GM23338 (cell line): ENCODE measurements at regions not wholly inside any gene's neighbourhood (a gene's known extent, or its start where the extent isn't known, plus 50 kb on each side); places are given as distances from the start of the nearest gene placed in this dataset.

Experiments used
- ATAC-seq: fragments of 200-7000 bp; cut with Tn5 transposase; 3 replicates; pipeline ENCODE4 v1.9.1; 2020
- DNase-seq: peaks from one replicate; pipeline ENCODE4 v3.0.0-alpha.2; 2015; ENCODE audit warnings: low spot score
- H2AFZ ChIP-seq: fragments of 200-600 bp; sonication (generic); 2 replicates; pipeline ENCODE4 v1.8.0; 2016; ENCODE audit warnings: antibody characterized with exemption, mild to moderate bottlenecking, moderate library complexity
- H3F3A ChIP-seq: fragments of 200-600 bp; sonication (generic); replicated peaks from 2 replicates; pipeline ENCODE4 v1.8.0; 2017; ENCODE audit warnings: antibody characterized with exemption, mixed run types, low read depth
- H3K27ac ChIP-seq: fragments of 200-600 bp; sonication (generic); 2 replicates; pipeline ENCODE4 v1.6.1; 2016; ENCODE audit warnings: low read depth
- H3K27me3 ChIP-seq: fragments of 200-600 bp; sonication (generic); 2 replicates; pipeline ENCODE4 v1.8.0; 2016; ENCODE audit warnings: mild to moderate bottlenecking, mixed run types, moderate library complexity; ENCODE audit not compliant: insufficient read depth
- H3K36me3 ChIP-seq: fragments of 200-600 bp; sonication (generic); 2 replicates; pipeline ENCODE4 v1.8.0; 2016; ENCODE audit warnings: mild to moderate bottlenecking; ENCODE audit not compliant: insufficient read depth
- H3K4me1 ChIP-seq: fragments of 200-600 bp; sonication (generic); 2 replicates; pipeline ENCODE4 v1.8.0; 2016; ENCODE audit warnings: mild to moderate bottlenecking, moderate library complexity; ENCODE audit not compliant: insufficient read depth
- H3K4me2 ChIP-seq: fragments of 200-600 bp; sonication (generic); 2 replicates; pipeline ENCODE4 v1.7.1; 2017; ENCODE audit warnings: mixed run types
- H3K4me3 ChIP-seq: fragments of 200-600 bp; sonication (generic); 2 replicates; pipeline ENCODE4 v1.6.1; 2016; ENCODE audit warnings: mixed run types
- H3K79me2 ChIP-seq: fragments of 200-600 bp; sonication (generic); replicated peaks from 2 replicates; pipeline ENCODE4 v1.8.0; 2017; ENCODE audit warnings: mild to moderate bottlenecking; ENCODE audit not compliant: insufficient read depth
- H3K9me2 ChIP-seq: fragments of 200-600 bp; sonication (generic); 2 replicates; pipeline ENCODE4 v1.8.0; 2017; ENCODE audit not compliant: insufficient read depth
- H4K20me1 ChIP-seq: fragments of 200-600 bp; sonication (generic); replicated peaks from 2 replicates; pipeline ENCODE4 v1.8.0; 2017; ENCODE audit warnings: mild to moderate bottlenecking; ENCODE audit not compliant: insufficient read depth
- H3K27ac Mint-ChIP-seq: 2 replicates; pipeline ENCODE4 v1.8.0; 2020; ENCODE audit warnings: inconsistent platforms, mild to moderate bottlenecking, moderate library complexity, mixed read lengths
- H3K27me3 Mint-ChIP-seq: 3 replicates; pipeline ENCODE4 v1.8.0; 2022; ENCODE audit warnings: low read depth, mild to moderate bottlenecking, moderate library complexity, mixed read lengths, inconsistent platforms; ENCODE audit not compliant: insufficient read depth, poor library complexity
- H3K36me3 Mint-ChIP-seq: 3 replicates; pipeline ENCODE4 v1.8.0; 2021; ENCODE audit warnings: low read depth, mild to moderate bottlenecking, inconsistent platforms, moderate library complexity, mixed read lengths
- H3K4me1 Mint-ChIP-seq: 3 replicates; pipeline ENCODE4 v1.8.0; 2020; ENCODE audit warnings: mild to moderate bottlenecking, inconsistent platforms, mixed read lengths
- H3K4me3 Mint-ChIP-seq: 3 replicates; pipeline ENCODE4 v1.8.0; 2021; ENCODE audit warnings: moderate library complexity, mild to moderate bottlenecking, inconsistent platforms, mixed read lengths
- H3K9me3 Mint-ChIP-seq: 3 replicates; pipeline ENCODE4 v1.8.0; 2020; ENCODE audit warnings: moderate library complexity, mild to moderate bottlenecking, inconsistent platforms, mixed read lengths
- CREB1 ChIP-seq: fragments of 250-450 bp; sonication (Bioruptor Pico); IDR thresholded peaks from 2 replicates; pipeline ENCODE4 v1.5.0; 2020; ENCODE audit warnings: low read depth, mild to moderate bottlenecking, moderate library complexity
- CTCF ChIP-seq, 2 experiments: fragments of 200-600 bp in 1 of 2; sonication (generic) in 1 of 2; conservative IDR thresholded peaks; 2 replicates each; pipeline versions ENCODE4 v1.5.1 to v1.6.1; 2016 to 2017; ENCODE audit warnings: antibody characterized with exemption in 2 of 2, low read depth in 2 of 2, mild to moderate bottlenecking in 2 of 2, moderate library complexity in 1 of 2
- EZH2 ChIP-seq: fragments of 200-600 bp; sonication (generic); IDR thresholded peaks from one replicate; pipeline ENCODE4 v1.8.0; 2017; ENCODE audit warnings: antibody characterized with exemption, mild to moderate bottlenecking, low read depth; ENCODE audit not compliant: unreplicated experiment
- EZH2phosphoT487 ChIP-seq: fragments of 200-600 bp; sonication (generic); IDR thresholded peaks from one replicate; pipeline ENCODE4 v1.8.1; 2018; ENCODE audit warnings: antibody characterized with exemption; ENCODE audit not compliant: unreplicated experiment
- JUNB ChIP-seq: IDR thresholded peaks from one replicate; pipeline ENCODE4 v1.6.1; 2016; ENCODE audit warnings: antibody characterized with exemption; ENCODE audit not compliant: unreplicated experiment
- NANOG ChIP-seq: IDR thresholded peaks from 2 replicates; pipeline ENCODE4 v1.6.1; 2016; ENCODE audit warnings: antibody characterized with exemption, borderline replicate concordance
- POLR2AphosphoS5 ChIP-seq: IDR thresholded peaks from 2 replicates; pipeline ENCODE4 v1.6.1; 2016; ENCODE audit warnings: antibody characterized with exemption, low read depth
- REST ChIP-seq: IDR thresholded peaks from one replicate; pipeline ENCODE4 v1.6.1; 2018; ENCODE audit warnings: antibody characterized with exemption; ENCODE audit not compliant: unreplicated experiment
- STAT1 ChIP-seq: IDR thresholded peaks from one replicate; pipeline ENCODE4 v1.6.1; 2016; ENCODE audit warnings: antibody characterized with exemption; ENCODE audit not compliant: unreplicated experiment
- ZNF114 ChIP-seq: fragments of 250-450 bp; sonication (Bioruptor Pico); IDR thresholded peaks from 2 replicates; pipeline ENCODE4 v1.5.0; 2020; ENCODE audit warnings: mild to moderate bottlenecking, moderate library complexity
- ZNF331 ChIP-seq: fragments of 250-450 bp; sonication (Bioruptor Pico); IDR thresholded peaks from 2 replicates; pipeline ENCODE4 v1.5.0; 2020; ENCODE audit warnings: low read depth, mild to moderate bottlenecking, moderate library complexity
- TF ChIP-seq, protein P1 (sequence below): IDR thresholded peaks from 2 replicates; pipeline ENCODE4 v1.6.1; 2016; ENCODE audit warnings: antibody characterized with exemption
- TF ChIP-seq, protein P2 (sequence below): fragments of 250-450 bp; sonication (Bioruptor Pico); IDR thresholded peaks from 2 replicates; pipeline ENCODE4 v1.5.0; 2020; ENCODE audit warnings: mild to moderate bottlenecking, moderate library complexity

- no peak overlapping the region for H3K4me3 ChIP-seq
Observed at GRCh38 chr5:62829604-62829986, 251.0 kb downstream of the LRRC70 start.

More at GRCh38 chr5:62829604-62829986, 251.0 kb downstream of the LRRC70 start:
- Mint-ChIP-seq H3K4me3 (no peak overlapping the region), H3K36me3 (peaks cover 16% of the 10 kb centered on the region; the same call in 2 of the 3 replicates), H3K27ac (no peak overlapping the region), H3K4me1 (no peaks in the 10 kb centered on the region), H3K9me3 (peaks cover 34% of the 10 kb centered on the region), H3K27me3 (peaks cover 3% of the 10 kb centered on the region)
- ATAC-seq, result no peak
- no peak overlapping the region for H3K4me2 ChIP-seq
- H3K4me1 ChIP-seq, result no peaks in the 10 kb centered on the region
- H3F3A ChIP-seq, result no peaks in the 10 kb centered on the region
- no peaks in the 10 kb centered on the region for H3K79me2 ChIP-seq
- DNase-seq, result no peak
- no peaks in the 10 kb centered on the region for H4K20me1 ChIP-seq
- no peaks in the 10 kb centered on the region for H3K27me3 ChIP-seq
- peaks cover 4% of the 10 kb centered on the region; the same call in 1 of the 2 replicates for H3K9me2 ChIP-seq
- no peak overlapping the region for H2AFZ ChIP-seq
- no peak overlapping the region for H3K27ac ChIP-seq
- no peak for TF ChIP-seq ZNF114 (CRISPR knock-in tag)
- no peak for TF ChIP-seq CTCF (conservative IDR thresholded peaks at IDR 0.05; ENCODE audit: low read depth in 2 of 2)
- TF ChIP-seq CREB1 (CRISPR knock-in tag), result no peak
- no peak for TF ChIP-seq POLR2AphosphoS5
- TF ChIP-seq ZNF331, result no peak
- TF ChIP-seq STAT1, result no peak
- TF ChIP-seq EZH2phosphoT487, result no peak
- no peak for TF ChIP-seq REST
- TF ChIP-seq EZH2, result no peak
- TF ChIP-seq, protein P1, sequence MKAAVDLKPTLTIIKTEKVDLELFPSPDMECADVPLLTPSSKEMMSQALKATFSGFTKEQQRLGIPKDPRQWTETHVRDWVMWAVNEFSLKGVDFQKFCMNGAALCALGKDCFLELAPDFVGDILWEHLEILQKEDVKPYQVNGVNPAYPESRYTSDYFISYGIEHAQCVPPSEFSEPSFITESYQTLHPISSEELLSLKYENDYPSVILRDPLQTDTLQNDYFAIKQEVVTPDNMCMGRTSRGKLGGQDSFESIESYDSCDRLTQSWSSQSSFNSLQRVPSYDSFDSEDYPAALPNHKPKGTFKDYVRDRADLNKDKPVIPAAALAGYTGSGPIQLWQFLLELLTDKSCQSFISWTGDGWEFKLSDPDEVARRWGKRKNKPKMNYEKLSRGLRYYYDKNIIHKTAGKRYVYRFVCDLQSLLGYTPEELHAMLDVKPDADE, result no peak
- TF ChIP-seq, protein P2, sequence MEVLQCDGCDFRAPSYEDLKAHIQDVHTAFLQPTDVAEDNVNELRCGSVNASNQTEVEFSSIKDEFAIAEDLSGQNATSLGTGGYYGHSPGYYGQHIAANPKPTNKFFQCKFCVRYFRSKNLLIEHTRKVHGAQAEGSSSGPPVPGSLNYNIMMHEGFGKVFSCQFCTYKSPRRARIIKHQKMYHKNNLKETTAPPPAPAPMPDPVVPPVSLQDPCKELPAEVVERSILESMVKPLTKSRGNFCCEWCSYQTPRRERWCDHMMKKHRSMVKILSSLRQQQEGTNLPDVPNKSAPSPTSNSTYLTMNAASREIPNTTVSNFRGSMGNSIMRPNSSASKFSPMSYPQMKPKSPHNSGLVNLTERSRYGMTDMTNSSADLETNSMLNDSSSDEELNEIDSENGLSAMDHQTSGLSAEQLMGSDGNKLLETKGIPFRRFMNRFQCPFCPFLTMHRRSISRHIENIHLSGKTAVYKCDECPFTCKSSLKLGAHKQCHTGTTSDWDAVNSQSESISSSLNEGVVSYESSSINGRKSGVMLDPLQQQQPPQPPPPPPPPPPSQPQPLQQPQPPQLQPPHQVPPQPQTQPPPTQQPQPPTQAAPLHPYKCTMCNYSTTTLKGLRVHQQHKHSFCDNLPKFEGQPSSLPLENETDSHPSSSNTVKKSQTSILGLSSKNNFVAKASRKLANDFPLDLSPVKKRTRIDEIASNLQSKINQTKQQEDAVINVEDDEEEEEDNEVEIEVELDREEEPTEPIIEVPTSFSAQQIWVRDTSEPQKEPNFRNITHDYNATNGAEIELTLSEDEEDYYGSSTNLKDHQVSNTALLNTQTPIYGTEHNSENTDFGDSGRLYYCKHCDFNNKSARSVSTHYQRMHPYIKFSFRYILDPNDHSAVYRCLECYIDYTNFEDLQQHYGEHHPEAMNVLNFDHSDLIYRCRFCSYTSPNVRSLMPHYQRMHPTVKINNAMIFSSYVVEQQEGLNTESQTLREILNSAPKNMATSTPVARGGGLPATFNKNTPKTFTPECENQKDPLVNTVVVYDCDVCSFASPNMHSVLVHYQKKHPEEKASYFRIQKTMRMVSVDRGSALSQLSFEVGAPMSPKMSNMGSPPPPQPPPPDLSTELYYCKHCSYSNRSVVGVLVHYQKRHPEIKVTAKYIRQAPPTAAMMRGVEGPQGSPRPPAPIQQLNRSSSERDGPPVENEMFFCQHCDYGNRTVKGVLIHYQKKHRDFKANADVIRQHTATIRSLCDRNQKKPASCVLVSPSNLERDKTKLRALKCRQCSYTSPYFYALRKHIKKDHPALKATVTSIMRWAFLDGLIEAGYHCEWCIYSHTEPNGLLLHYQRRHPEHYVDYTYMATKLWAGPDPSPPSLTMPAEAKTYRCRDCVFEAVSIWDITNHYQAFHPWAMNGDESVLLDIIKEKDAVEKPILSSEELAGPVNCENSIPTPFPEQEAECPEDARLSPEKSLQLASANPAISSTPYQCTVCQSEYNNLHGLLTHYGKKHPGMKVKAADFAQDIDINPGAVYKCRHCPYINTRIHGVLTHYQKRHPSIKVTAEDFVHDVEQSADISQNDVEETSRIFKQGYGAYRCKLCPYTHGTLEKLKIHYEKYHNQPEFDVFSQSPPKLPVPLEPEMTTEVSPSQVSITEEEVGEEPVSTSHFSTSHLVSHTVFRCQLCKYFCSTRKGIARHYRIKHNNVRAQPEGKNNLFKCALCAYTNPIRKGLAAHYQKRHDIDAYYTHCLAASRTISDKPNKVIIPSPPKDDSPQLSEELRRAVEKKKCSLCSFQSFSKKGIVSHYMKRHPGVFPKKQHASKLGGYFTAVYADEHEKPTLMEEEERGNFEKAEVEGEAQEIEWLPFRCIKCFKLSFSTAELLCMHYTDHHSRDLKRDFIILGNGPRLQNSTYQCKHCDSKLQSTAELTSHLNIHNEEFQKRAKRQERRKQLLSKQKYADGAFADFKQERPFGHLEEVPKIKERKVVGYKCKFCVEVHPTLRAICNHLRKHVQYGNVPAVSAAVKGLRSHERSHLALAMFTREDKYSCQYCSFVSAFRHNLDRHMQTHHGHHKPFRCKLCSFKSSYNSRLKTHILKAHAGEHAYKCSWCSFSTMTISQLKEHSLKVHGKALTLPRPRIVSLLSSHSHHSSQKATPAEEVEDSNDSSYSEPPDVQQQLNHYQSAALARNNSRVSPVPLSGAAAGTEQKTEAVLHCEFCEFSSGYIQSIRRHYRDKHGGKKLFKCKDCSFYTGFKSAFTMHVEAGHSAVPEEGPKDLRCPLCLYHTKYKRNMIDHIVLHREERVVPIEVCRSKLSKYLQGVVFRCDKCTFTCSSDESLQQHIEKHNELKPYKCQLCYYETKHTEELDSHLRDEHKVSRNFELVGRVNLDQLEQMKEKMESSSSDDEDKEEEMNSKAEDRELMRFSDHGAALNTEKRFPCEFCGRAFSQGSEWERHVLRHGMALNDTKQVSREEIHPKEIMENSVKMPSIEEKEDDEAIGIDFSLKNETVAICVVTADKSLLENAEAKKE, result no peak
- TF ChIP-seq NANOG, result no peak
- no peak for TF ChIP-seq JUNB
- 0 out of 2 replicates have a peak, but pooled peaks cover 3% of the 10 kb centered on the region for H3K36me3 ChIP-seq
